Pancreas (tissue), 10 donors: ENCODE measurements at regions not wholly inside any gene's neighbourhood (a gene's known extent, or its start where the extent isn't known, plus 50 kb on each side); places are given as distances from the start of the nearest gene placed in this dataset.

Experiments
- ATAC-seq, 4 donors: fragments of 200-7000 bp; cut with Tn5 transposase; one replicate each; pipeline versions ENCODE4 v1.8.0 to v1.9.1; 2020; ENCODE audit warnings: mild to moderate bottlenecking in 4 of 4, moderate library complexity in 4 of 4
- DNase-seq, 6 donors: peaks; one replicate each; pipeline ENCODE4 v3.0.0-alpha.2; 2020
- FAIRE-seq: peaks from 2 replicates; lab custom pipeline; 2012; peaks lifted over from hg19 to GRCh38; lab: Jason Lieb, UNC
- H3K27ac ChIP-seq, 4 donors: fragments of 200-600 bp; sonication (generic); 1 replicate in 3 of 4; 2 replicates in 1 of 4; pipeline versions ENCODE4 v1.5.0 to v1.8.0; 2020
- H3K27me3 ChIP-seq, 4 donors: fragments of 200-600 bp; one replicate each; pipeline ENCODE4 v1.8.0; 2021
- H3K36me3 ChIP-seq, 3 donors: fragments of 200-600 bp; sonication (generic) in 1 of 3; one replicate each; pipeline versions ENCODE4 v1.5.0 to v1.8.0; 2020 to 2021
- H3K4me1 ChIP-seq, 3 donors: fragments of 200-600 bp; one replicate each; pipeline ENCODE4 v1.8.0; 2021
- H3K4me3 ChIP-seq, 4 donors: fragments of 200-600 bp; sonication (generic) in 2 of 4; one replicate each; pipeline versions ENCODE4 v1.5.0 to v1.8.0; 2020 to 2021
- H3K9me3 ChIP-seq, 4 donors: fragments of 200-600 bp; one replicate each; pipeline ENCODE4 v1.8.0; 2021
- CTCF ChIP-seq, 4 donors: fragments of 200-600 bp; sonication (generic) in 3 of 4; IDR thresholded peaks; one replicate each; pipeline versions ENCODE4 v1.5.0 to v1.8.0; 2021; ENCODE audit warnings: antibody characterized with exemption in 4 of 4
- WGBS, 2 donors: extraction: QIAGEN DNeasy Blood & Tissue Kit; methylation state at CpG; one replicate each; pipeline ENCODE4 v1.1.7; 2013; 5-methylcytosine and 5-hydroxymethylcytosine counted together
- intact Hi-C, 3 donors: fragments of 100-400 bp; cut with DNase I; formaldehyde crosslinking; loops; one replicate each; pipeline versions ENCODE4 v1.11.1 to v1.14.2; 2022
- donor health status: healthy with polysubstance abuse.
- donor health status: DM: no; HTN: no; CAD: no; lungs with moderate emphysema.
- donor health status: DM: no; HTN: no; CAD: no.
- donor health status: control.
- donor health status: control.
- donor health status: Bipolar disorder and iron deficiency.
- donor health status: DM: yes; HTN: yes; CAD: no.
- donor health status: DM: no; HTN: no; CAD: no.
- donor health status: DM: no; HTN: no; CAD: no.
- donor health status: DM: yes; HTN: yes; CAD: no.

- Histone ChIP-seq H3K27me3 (no peaks in the 10 kb centered on the region), H3K27ac (no peak overlapping the region), H3K4me1 (no peaks in the 10 kb centered on the region), H3K9me3 (no peaks in the 10 kb centered on the region), H3K36me3 (no peaks in the 10 kb centered on the region), H3K4me3 (no peak overlapping the region)
- no peak for ATAC-seq
- no peak for FAIRE-seq
- intact Hi-C loops: no loop called here
- WGBS, 2 donors: 80 to 84% methylated on average over 4 of the region's 4 CpGs
- no peak for DNase-seq
- TF ChIP-seq CTCF (IDR thresholded peaks at IDR 0.05): no peak
These were observed 264.3 kb upstream of the LRTM1 start for GRCh38 chr3:55191911-55192775.

GRCh38 chr3:55190331-55190730, 262.5 kb upstream of the LRTM1 start:
- no peaks in the 10 kb centered on the region for H3K9me3 ChIP-seq
- no peak for ATAC-seq
- WGBS, 2 donors: 71 to 79% methylated on average over 6 of the region's 6 CpGs
- H3K4me1 ChIP-seq: no peaks in the 10 kb centered on the region
- no peak overlapping the region for H3K4me3 ChIP-seq
- H3K27me3 ChIP-seq: no peaks in the 10 kb centered on the region
- FAIRE-seq: no peak
- H3K27ac ChIP-seq: no peak overlapping the region
- DNase-seq: no peak
- intact Hi-C loops: no loop called here
- no peaks in the 10 kb centered on the region for H3K36me3 ChIP-seq
- TF ChIP-seq CTCF (IDR thresholded peaks at IDR 0.05): no peak

GRCh38 chr3:55189359-55189801, 261.5 kb upstream of the LRTM1 start:
- intact Hi-C loops: no loop called here
- no peak for FAIRE-seq

GRCh38 chr3:55185380-55185779, 257.5 kb upstream of the LRTM1 start:
- H3K4me1 ChIP-seq: no peaks in the 10 kb centered on the region

More at GRCh38 chr3:55189359-55189801, 261.5 kb upstream of the LRTM1 start:
- Histone ChIP-seq H3K4me3 (no peak overlapping the region), H3K27ac (no peak overlapping the region), H3K9me3 (no peaks in the 10 kb centered on the region), H3K4me1 (no peaks in the 10 kb centered on the region), H3K27me3 (no peaks in the 10 kb centered on the region), H3K36me3 (no peaks in the 10 kb centered on the region)
- no peak for TF ChIP-seq CTCF (IDR thresholded peaks at IDR 0.05)
- peak in 1 of 4 donors; percentile 16 for ATAC-seq
- DNase-seq: no peak
- 66 to 74% methylated on average over 5 of the region's 5 CpGs for WGBS, 2 donors

More at GRCh38 chr3:55185380-55185779, 257.5 kb upstream of the LRTM1 start:
- ATAC-seq (no peak), FAIRE-seq (no peak), DNase-seq (no peak)
- TF ChIP-seq CTCF (IDR thresholded peaks at IDR 0.05): no peak
- H3K9me3 ChIP-seq: no peaks in the 10 kb centered on the region
- H3K36me3 ChIP-seq: no peaks in the 10 kb centered on the region
- no peak overlapping the region for H3K4me3 ChIP-seq
- WGBS, 2 donors: 63 to 71% methylated on average over 3 of the region's 3 CpGs
- no peaks in the 10 kb centered on the region for H3K27me3 ChIP-seq
- intact Hi-C loops: no loop called here
- no peak overlapping the region for H3K27ac ChIP-seq
